Upper lobe of right lung (tissue), 1 donor: ENCODE measurements at regions not wholly inside any gene's neighbourhood (a gene's known extent, or its start where the extent isn't known, plus 50 kb on each side); places are given as distances from the start of the nearest gene placed in this dataset.
"Not testable (repeated sequence)": the region's sequence is repeated elsewhere in the genome, so short reads cannot be mapped to it uniquely, and the experiment has no call there.

Experiments
- ATAC-seq: fragments of 200-7000 bp; cut with Tn5 transposase; one replicate; pipeline ENCODE4 v1.9.1; 2020; ENCODE audit warnings: mild to moderate bottlenecking, moderate library complexity
- DNase-seq: peaks from one replicate; pipeline ENCODE4 v3.0.0-alpha.2; 2020
- H3K27ac ChIP-seq: fragments of 200-600 bp; one replicate; pipeline ENCODE4 v1.8.0; 2022
- H3K27me3 ChIP-seq: fragments of 200-600 bp; one replicate; pipeline ENCODE4 v1.8.0; 2022; ENCODE audit warnings: mild to moderate bottlenecking
- H3K36me3 ChIP-seq: fragments of 200-600 bp; one replicate; pipeline ENCODE4 v1.8.0; 2022
- H3K4me1 ChIP-seq: fragments of 200-600 bp; one replicate; pipeline ENCODE4 v1.8.0; 2022
- H3K4me3 ChIP-seq: fragments of 200-600 bp; one replicate; pipeline ENCODE4 v1.8.0; 2022; ENCODE audit warnings: mild to moderate bottlenecking
- H3K9me3 ChIP-seq: fragments of 200-600 bp; one replicate; pipeline ENCODE4 v1.8.0; 2022
- CTCF ChIP-seq: fragments of 200-600 bp; IDR thresholded peaks from one replicate; pipeline ENCODE4 v1.8.0; 2022; ENCODE audit warnings: antibody characterized with exemption
- intact Hi-C: fragments of 100-400 bp; cut with DNase I; formaldehyde crosslinking; loops from one replicate; pipeline ENCODE4 v1.11.0; 2022
- donor health status: DM: no; HTN: yes; CAD: no; lungs with severe emphysema.

- H3K4me3 ChIP-seq, result no peak overlapping the region
- ATAC-seq, result no peak
- no peak overlapping the region for H3K27ac ChIP-seq
- intact Hi-C loops, result no loop called here
- peaks cover 41% of the 10 kb centered on the region for H3K4me1 ChIP-seq
- H3K36me3 ChIP-seq, result no peaks in the 10 kb centered on the region
- TF ChIP-seq CTCF, result no peak
- H3K9me3 ChIP-seq, result no peaks in the 10 kb centered on the region
- H3K27me3 ChIP-seq, result no peaks in the 10 kb centered on the region
- no peak for DNase-seq
Observed at GRCh38 chr16:85517563-85518179, 95.5 kb upstream of the GSE1 start.

- Histone ChIP-seq H3K27ac (no peak overlapping the region), H3K4me3 (no peak overlapping the region), H3K27me3 (no peaks in the 10 kb centered on the region), H3K36me3 (no peaks in the 10 kb centered on the region), H3K9me3 (no peaks in the 10 kb centered on the region), H3K4me1 (peaks cover 47% of the 10 kb centered on the region)
- ATAC-seq (no peak), DNase-seq (no peak)
- intact Hi-C loops, result no loop called here
- no peak for TF ChIP-seq CTCF
Observed at GRCh38 chr16:85518398-85519049, 94.6 kb upstream of the GSE1 start.

- H3K27ac ChIP-seq, H3K9me3 ChIP-seq, H3K27me3 ChIP-seq, H3K4me3 ChIP-seq, H3K36me3 ChIP-seq, ATAC-seq, DNase-seq, intact Hi-C loops: not testable (repeated sequence)
- peaks cover 48% of the 10 kb centered on the region for H3K4me1 ChIP-seq
Observed at GRCh38 chr16:85519050-85519440, 94.1 kb upstream of the GSE1 start.

GRCh38 chr16:85519540-85520231 lies 93.4 kb upstream of the GSE1 start:
- Histone ChIP-seq H3K36me3 (no peaks in the 10 kb centered on the region), H3K27ac (no peak overlapping the region), H3K4me1 (peaks cover 51% of the 10 kb centered on the region), H3K4me3 (no peak overlapping the region), H3K27me3 (no peaks in the 10 kb centered on the region), H3K9me3 (no peaks in the 10 kb centered on the region)
- TF ChIP-seq CTCF, result no peak
- no peak for ATAC-seq
- intact Hi-C loops, result no loop called here
- DNase-seq, result no peak

DNA sequence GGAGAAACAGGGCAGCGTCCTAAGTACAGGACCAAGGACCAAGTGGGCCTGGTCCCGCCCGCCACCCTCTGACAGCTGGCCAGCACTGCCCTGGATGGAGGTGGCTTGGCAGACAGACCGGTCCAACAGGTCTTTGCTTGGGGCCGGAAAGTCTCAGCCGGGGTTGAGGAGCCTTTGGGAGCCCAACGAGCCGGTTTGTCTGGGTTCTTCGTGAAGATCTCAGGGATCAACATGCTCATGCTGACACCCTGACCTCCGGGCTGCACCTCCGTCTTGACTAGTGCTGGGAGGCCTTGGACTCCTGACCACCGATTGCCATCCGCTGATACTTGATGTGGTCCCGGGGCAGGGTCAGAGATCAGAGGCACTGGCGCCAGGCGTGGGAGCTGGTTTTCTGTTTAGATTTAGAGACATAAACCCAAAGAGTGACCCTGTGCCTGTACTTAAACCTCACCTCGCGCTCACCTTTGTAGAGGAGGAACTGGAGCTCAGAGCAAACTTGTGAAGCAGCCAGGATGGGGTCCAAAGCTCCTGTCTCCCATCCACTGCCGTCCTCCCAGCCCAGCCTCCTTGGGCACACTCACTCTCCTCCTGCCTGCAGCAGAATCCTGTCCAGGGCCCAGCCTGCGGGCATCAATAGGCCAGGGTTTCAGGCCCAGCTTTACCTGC lies 92.1 kb upstream of the GSE1 start:
- peak; percentile 94 for DNase-seq
- no peaks in the 10 kb centered on the region for H3K9me3 ChIP-seq
- TF ChIP-seq CTCF, result no peak
- no peaks in the 10 kb centered on the region for H3K27me3 ChIP-seq
- no peak overlapping the region for H3K27ac ChIP-seq
- H3K4me1 ChIP-seq, result peaks cover 45% of the 10 kb centered on the region
- no peak overlapping the region for H3K4me3 ChIP-seq
- intact Hi-C loops, result no loop called here
- no peaks in the 10 kb centered on the region for H3K36me3 ChIP-seq
- peak; percentile 75 for ATAC-seq
